OCI-LY3 (cell line): ENCODE measurements at regions not wholly inside any gene's neighbourhood (a gene's known extent, or its start where the extent isn't known, plus 50 kb on each side); places are given as distances from the start of the nearest gene placed in this dataset.

Experiments used
- CTCF ChIP-seq: fragments of 200-600, 300-600 bp; sonication (generic); IDR thresholded peaks from 2 replicates; pipeline ENCODE4 v1.5.1; 2014; ENCODE audit warnings: antibody characterized with exemption, low read length, low read depth
- EZH2phosphoT487 ChIP-seq: fragments of 200-600 bp; shearing (Covaris generic); IDR thresholded peaks from 2 replicates; pipeline ENCODE4 v1.6.1; 2018; ENCODE audit warnings: antibody characterized with exemption, mixed run types, low read depth

GRCh38 chr10:2076528-2076927 is 339.2 kb upstream of the ADARB2 start:
- TF ChIP-seq CTCF: no peak
- no peak for TF ChIP-seq EZH2phosphoT487
